Pancreas (tissue), 10 donors: ENCODE measurements at regions not wholly inside any gene's neighbourhood (a gene's known extent, or its start where the extent isn't known, plus 50 kb on each side); places are given as distances from the start of the nearest gene placed in this dataset.

Experiments
- ATAC-seq, 4 donors: fragments of 200-7000 bp; cut with Tn5 transposase; one replicate each; pipeline versions ENCODE4 v1.8.0 to v1.9.1; 2020; ENCODE audit warnings: mild to moderate bottlenecking in 4 of 4, moderate library complexity in 4 of 4
- DNase-seq, 6 donors: peaks; one replicate each; pipeline ENCODE4 v3.0.0-alpha.2; 2020
- FAIRE-seq: peaks from 2 replicates; lab custom pipeline; 2012; peaks lifted over from hg19 to GRCh38; lab: Jason Lieb, UNC
- H3K27ac ChIP-seq, 4 donors: fragments of 200-600 bp; sonication (generic); 1 replicate in 3 of 4; 2 replicates in 1 of 4; pipeline versions ENCODE4 v1.5.0 to v1.8.0; 2020
- H3K27me3 ChIP-seq, 4 donors: fragments of 200-600 bp; one replicate each; pipeline ENCODE4 v1.8.0; 2021
- H3K36me3 ChIP-seq, 3 donors: fragments of 200-600 bp; sonication (generic) in 1 of 3; one replicate each; pipeline versions ENCODE4 v1.5.0 to v1.8.0; 2020 to 2021
- H3K4me1 ChIP-seq, 3 donors: fragments of 200-600 bp; one replicate each; pipeline ENCODE4 v1.8.0; 2021
- H3K4me3 ChIP-seq, 4 donors: fragments of 200-600 bp; sonication (generic) in 2 of 4; one replicate each; pipeline versions ENCODE4 v1.5.0 to v1.8.0; 2020 to 2021
- H3K9me3 ChIP-seq, 4 donors: fragments of 200-600 bp; one replicate each; pipeline ENCODE4 v1.8.0; 2021
- WGBS, 2 donors: extraction: QIAGEN DNeasy Blood & Tissue Kit; methylation state at CpG; one replicate each; pipeline ENCODE4 v1.1.7; 2013; 5-methylcytosine and 5-hydroxymethylcytosine counted together
- intact Hi-C, 3 donors: fragments of 100-400 bp; cut with DNase I; formaldehyde crosslinking; loops; one replicate each; pipeline versions ENCODE4 v1.11.1 to v1.14.2; 2022
- TF ChIP-seq, protein P1 (sequence below), 4 donors: fragments of 200-600 bp; sonication (generic) in 3 of 4; IDR thresholded peaks; one replicate each; pipeline versions ENCODE4 v1.5.0 to v1.8.0; 2021; ENCODE audit warnings: antibody characterized with exemption in 4 of 4
- donor health status: healthy with polysubstance abuse.
- donor health status: DM: no; HTN: no; CAD: no; lungs with moderate emphysema.
- donor health status: DM: no; HTN: no; CAD: no.
- donor health status: control.
- donor health status: control.
- donor health status: Bipolar disorder and iron deficiency.
- donor health status: DM: yes; HTN: yes; CAD: no.
- donor health status: DM: no; HTN: no; CAD: no.
- donor health status: DM: no; HTN: no; CAD: no.
- donor health status: DM: yes; HTN: yes; CAD: no.

DNA sequence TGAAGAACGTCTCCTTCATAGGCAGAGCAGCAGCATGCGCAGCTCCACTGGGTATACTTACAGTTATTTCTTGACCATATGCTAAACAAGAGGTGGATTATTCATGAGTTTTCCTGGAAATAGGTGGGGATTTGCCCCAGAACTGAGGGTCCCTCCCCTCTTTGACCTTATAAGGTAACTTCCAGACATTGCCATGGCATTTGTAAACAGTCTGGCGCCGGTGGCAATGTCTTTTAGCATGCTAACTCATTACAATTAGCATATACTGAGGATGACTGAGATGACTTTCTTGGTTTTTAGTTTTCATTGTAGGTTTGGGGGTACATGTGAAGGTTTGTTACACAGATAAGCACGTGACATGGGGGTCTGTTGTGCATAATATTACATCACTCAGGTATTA is 97.3 kb downstream of the MTNR1A start:
- no peak overlapping the region for H3K4me3 ChIP-seq
- no peaks in the 10 kb centered on the region for H3K27me3 ChIP-seq
- intact Hi-C loops: no loop called here
- ATAC-seq: no peak
- H3K4me1 ChIP-seq: no peaks in the 10 kb centered on the region
- no peak for DNase-seq
- no peak for FAIRE-seq
- H3K27ac ChIP-seq: no peak overlapping the region
- H3K36me3 ChIP-seq: no peaks in the 10 kb centered on the region
- 76 to 79% methylated on average over 5 of the region's 5 CpGs for WGBS, 2 donors
- TF ChIP-seq, protein P1, sequence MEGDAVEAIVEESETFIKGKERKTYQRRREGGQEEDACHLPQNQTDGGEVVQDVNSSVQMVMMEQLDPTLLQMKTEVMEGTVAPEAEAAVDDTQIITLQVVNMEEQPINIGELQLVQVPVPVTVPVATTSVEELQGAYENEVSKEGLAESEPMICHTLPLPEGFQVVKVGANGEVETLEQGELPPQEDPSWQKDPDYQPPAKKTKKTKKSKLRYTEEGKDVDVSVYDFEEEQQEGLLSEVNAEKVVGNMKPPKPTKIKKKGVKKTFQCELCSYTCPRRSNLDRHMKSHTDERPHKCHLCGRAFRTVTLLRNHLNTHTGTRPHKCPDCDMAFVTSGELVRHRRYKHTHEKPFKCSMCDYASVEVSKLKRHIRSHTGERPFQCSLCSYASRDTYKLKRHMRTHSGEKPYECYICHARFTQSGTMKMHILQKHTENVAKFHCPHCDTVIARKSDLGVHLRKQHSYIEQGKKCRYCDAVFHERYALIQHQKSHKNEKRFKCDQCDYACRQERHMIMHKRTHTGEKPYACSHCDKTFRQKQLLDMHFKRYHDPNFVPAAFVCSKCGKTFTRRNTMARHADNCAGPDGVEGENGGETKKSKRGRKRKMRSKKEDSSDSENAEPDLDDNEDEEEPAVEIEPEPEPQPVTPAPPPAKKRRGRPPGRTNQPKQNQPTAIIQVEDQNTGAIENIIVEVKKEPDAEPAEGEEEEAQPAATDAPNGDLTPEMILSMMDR (IDR thresholded peaks at IDR 0.05): no peak
- H3K9me3 ChIP-seq: no peaks in the 10 kb centered on the region

DNA sequence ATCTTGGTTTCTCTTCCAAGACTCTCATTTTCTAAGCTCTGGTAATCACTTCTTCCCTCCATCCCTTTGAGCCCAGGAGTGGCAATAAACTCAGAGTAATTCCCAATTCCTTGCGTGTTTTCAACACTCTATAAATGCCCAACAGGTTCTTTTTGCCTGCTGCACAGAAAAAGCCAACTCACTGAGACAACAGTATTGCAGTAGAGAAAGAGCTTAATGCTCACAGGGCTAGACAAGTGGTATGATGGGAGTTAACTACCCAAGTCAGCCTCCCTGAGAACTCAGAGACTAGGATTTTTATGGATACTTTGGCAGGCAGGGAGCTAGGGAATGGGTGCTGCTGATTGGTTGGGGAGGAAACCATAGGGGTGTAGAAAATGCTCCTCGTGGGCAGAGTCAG is 103.4 kb downstream of the MTNR1A start:
- no peak for FAIRE-seq
- Histone ChIP-seq H3K27ac (no peak overlapping the region), H3K36me3 (no peaks in the 10 kb centered on the region), H3K4me1 (no peaks in the 10 kb centered on the region), H3K27me3 (no peaks in the 10 kb centered on the region), H3K4me3 (no peak overlapping the region), H3K9me3 (no peaks in the 10 kb centered on the region)
- intact Hi-C loops: no loop called here
- no peak for DNase-seq
- TF ChIP-seq, protein P1 (IDR thresholded peaks at IDR 0.05): no peak
- no peak for ATAC-seq
- 57 to 70% methylated on average over 2 of the region's 2 CpGs for WGBS, 2 donors

DNA sequence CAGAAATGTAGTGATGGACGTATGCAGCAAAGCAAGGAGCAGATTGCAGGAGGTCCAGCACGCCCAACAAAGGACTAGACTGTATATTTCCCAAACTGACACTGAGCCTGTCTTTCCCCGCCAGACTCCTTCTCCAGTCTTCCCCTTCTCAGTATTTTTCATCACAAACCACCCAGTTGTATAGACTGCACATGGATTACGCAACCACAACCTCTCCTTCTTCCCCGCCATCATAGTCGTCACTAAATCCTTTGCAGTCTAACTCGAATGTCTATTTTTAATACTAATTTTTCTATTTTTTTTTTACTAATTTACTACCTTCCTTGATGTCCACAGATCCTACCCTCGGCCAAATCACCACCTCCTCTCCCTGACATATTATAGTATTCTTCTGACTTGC is 105.4 kb downstream of the MTNR1A start:
- 78 to 92% methylated on average over 8 of the region's 8 CpGs for WGBS, 2 donors
- intact Hi-C loops: no loop called here
- H3K27ac ChIP-seq: no peak overlapping the region
- TF ChIP-seq, protein P1 (IDR thresholded peaks at IDR 0.05): no peak
- DNase-seq (no peak), ATAC-seq (no peak), FAIRE-seq (no peak)
- H3K36me3 ChIP-seq: no peaks in the 10 kb centered on the region
- H3K4me3 ChIP-seq: no peak overlapping the region
- no peaks in the 10 kb centered on the region for H3K9me3 ChIP-seq
- no peaks in the 10 kb centered on the region for H3K27me3 ChIP-seq
- H3K4me1 ChIP-seq: no peaks in the 10 kb centered on the region

DNA sequence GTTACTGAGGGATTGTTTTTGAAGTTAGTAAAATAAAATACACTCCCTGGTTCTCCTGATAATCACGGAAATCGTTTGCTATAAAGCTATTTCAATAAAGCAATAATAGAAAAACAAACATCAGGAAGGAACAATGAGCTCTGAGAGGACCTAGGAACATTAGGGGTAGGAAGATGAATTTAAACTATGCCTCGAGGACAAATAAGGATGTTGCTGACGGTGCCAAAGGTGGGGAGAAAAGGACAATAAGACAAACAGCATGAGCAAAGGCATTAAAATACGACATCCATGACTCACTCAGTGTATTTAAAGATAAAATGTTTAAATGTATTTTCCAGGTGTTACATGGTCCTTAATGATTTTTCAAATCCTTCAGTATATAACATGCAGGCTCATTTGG is 110.3 kb downstream of the MTNR1A start:
- intact Hi-C loops: no loop called here
- Histone ChIP-seq H3K9me3 (no peaks in the 10 kb centered on the region), H3K36me3 (no peaks in the 10 kb centered on the region), H3K4me3 (no peak overlapping the region), H3K4me1 (no peaks in the 10 kb centered on the region), H3K27me3 (no peaks in the 10 kb centered on the region), H3K27ac (no peak overlapping the region)
- FAIRE-seq (no peak), ATAC-seq (no peak), DNase-seq (no peak)
- 44 to 56% methylated on average over 5 of the region's 5 CpGs for WGBS, 2 donors
- TF ChIP-seq, protein P1 (IDR thresholded peaks at IDR 0.05): no peak

DNA sequence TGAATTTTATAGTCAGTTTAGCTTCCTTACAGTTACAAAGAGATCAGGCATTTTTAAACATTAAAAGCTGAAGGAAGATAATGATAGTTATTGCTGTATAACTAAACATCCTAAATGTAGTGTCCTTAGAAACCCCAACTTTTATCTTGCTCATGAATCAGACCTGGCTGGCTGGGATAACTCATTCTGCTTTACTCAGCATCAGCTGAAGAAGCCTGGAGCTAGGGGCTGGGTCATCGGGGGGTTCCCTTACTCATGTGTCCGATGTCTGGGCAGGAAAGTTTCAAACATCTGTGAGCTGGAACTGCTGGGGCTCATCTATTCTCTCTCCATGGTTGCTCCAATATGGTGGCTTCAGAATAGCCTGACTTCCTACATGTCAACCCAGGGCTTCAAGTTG is 113.9 kb downstream of the MTNR1A start:
- ATAC-seq (no peak), DNase-seq (no peak), FAIRE-seq (no peak)
- Histone ChIP-seq H3K36me3 (no peaks in the 10 kb centered on the region), H3K27me3 (no peaks in the 10 kb centered on the region), H3K9me3 (no peaks in the 10 kb centered on the region), H3K27ac (no peak overlapping the region), H3K4me3 (no peak overlapping the region), H3K4me1 (no peaks in the 10 kb centered on the region)
- 86 to 89% methylated on average over 2 of the region's 2 CpGs for WGBS, 2 donors
- TF ChIP-seq, protein P1 (IDR thresholded peaks at IDR 0.05): no peak
- intact Hi-C loops: no loop called here
